ENCODE measurements at regions not wholly inside any gene's neighbourhood (a gene's known extent, or its start where the extent isn't known, plus 50 kb on each side); places are given as distances from the start of the nearest gene placed in this dataset.

GRCh38 chr3:153567556-153567955, 405.5 kb downstream of the RAP2B start:
- no peak for TF ChIP-seq YY1 (IDR thresholded peaks at IDR 0.05; ENCODE audit: insufficient read depth, insufficient read length)
- no peak for TF ChIP-seq ZNF274 (IDR thresholded peaks at IDR 0.05; ENCODE audit: low read depth, low read length)

Data from NT2/D1 (cell line).